HL-60 (cell line): ENCODE measurements at regions not wholly inside any gene's neighbourhood (a gene's known extent, or its start where the extent isn't known, plus 50 kb on each side); places are given as distances from the start of the nearest gene placed in this dataset.

Experiments used
- DNase-seq, 2 experiments: peaks; one replicate each; pipeline ENCODE4 v3.0.0-alpha.2; 2010 to 2020; ENCODE audit warnings: low read depth in 1 of 2, low spot score in 1 of 2
- H3K27ac ChIP-seq: fragments of 250-450 bp; sonication (Bioruptor Pico); replicated peaks from 2 replicates; pipeline ENCODE4 v1.5.1; 2020; ENCODE audit warnings: mild to moderate bottlenecking, moderate library complexity
- H3K27me3 ChIP-seq: fragments of 250-450 bp; sonication (Bioruptor Pico); 2 replicates; pipeline ENCODE4 v1.5.1; 2021; ENCODE audit warnings: mild to moderate bottlenecking, moderate library complexity; ENCODE audit not compliant: insufficient read depth, poor library complexity, severe bottlenecking
- H3K4me3 ChIP-seq: replicated peaks from 2 replicates; pipeline ENCODE4 v1.5.1; 2011; ENCODE audit warnings: mild to moderate bottlenecking, control low read depth, low read length; ENCODE audit not compliant: insufficient read depth
- GABPA ChIP-seq: IDR thresholded peaks from 2 replicates; pipeline ENCODE4 v1.6.1; 2012; ENCODE audit warnings: low read depth
- POLR2AphosphoS5 ChIP-seq: IDR thresholded peaks from 2 replicates; pipeline ENCODE4 v1.6.1; 2012; ENCODE audit warnings: low read depth
- SPI1 ChIP-seq: IDR thresholded peaks from 2 replicates; pipeline ENCODE4 v1.6.1; 2012; ENCODE audit warnings: low read depth, mild to moderate bottlenecking, borderline replicate concordance
- TF ChIP-seq, protein P1 (sequence below): IDR thresholded peaks from 2 replicates; pipeline ENCODE4 v1.6.1; 2012; ENCODE audit warnings: low read depth; ENCODE audit not compliant: insufficient replicate concordance
- TF ChIP-seq, protein P2 (sequence below): IDR thresholded peaks from one replicate; pipeline ENCODE4 v1.5.1; 2011; ENCODE audit warnings: low read length, control low read depth, inconsistent platforms; ENCODE audit not compliant: insufficient read depth

- H3K27me3 ChIP-seq = no peaks in the 10 kb centered on the region
- no peak overlapping the region for H3K27ac ChIP-seq
- no peak overlapping the region for H3K4me3 ChIP-seq
- DNase-seq = no peak
- TF ChIP-seq GABPA (no peak), POLR2AphosphoS5 (no peak), SPI1 (no peak)
- TF ChIP-seq, protein P1, sequence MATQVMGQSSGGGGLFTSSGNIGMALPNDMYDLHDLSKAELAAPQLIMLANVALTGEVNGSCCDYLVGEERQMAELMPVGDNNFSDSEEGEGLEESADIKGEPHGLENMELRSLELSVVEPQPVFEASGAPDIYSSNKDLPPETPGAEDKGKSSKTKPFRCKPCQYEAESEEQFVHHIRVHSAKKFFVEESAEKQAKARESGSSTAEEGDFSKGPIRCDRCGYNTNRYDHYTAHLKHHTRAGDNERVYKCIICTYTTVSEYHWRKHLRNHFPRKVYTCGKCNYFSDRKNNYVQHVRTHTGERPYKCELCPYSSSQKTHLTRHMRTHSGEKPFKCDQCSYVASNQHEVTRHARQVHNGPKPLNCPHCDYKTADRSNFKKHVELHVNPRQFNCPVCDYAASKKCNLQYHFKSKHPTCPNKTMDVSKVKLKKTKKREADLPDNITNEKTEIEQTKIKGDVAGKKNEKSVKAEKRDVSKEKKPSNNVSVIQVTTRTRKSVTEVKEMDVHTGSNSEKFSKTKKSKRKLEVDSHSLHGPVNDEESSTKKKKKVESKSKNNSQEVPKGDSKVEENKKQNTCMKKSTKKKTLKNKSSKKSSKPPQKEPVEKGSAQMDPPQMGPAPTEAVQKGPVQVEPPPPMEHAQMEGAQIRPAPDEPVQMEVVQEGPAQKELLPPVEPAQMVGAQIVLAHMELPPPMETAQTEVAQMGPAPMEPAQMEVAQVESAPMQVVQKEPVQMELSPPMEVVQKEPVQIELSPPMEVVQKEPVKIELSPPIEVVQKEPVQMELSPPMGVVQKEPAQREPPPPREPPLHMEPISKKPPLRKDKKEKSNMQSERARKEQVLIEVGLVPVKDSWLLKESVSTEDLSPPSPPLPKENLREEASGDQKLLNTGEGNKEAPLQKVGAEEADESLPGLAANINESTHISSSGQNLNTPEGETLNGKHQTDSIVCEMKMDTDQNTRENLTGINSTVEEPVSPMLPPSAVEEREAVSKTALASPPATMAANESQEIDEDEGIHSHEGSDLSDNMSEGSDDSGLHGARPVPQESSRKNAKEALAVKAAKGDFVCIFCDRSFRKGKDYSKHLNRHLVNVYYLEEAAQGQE = no peak
- TF ChIP-seq, protein P2, sequence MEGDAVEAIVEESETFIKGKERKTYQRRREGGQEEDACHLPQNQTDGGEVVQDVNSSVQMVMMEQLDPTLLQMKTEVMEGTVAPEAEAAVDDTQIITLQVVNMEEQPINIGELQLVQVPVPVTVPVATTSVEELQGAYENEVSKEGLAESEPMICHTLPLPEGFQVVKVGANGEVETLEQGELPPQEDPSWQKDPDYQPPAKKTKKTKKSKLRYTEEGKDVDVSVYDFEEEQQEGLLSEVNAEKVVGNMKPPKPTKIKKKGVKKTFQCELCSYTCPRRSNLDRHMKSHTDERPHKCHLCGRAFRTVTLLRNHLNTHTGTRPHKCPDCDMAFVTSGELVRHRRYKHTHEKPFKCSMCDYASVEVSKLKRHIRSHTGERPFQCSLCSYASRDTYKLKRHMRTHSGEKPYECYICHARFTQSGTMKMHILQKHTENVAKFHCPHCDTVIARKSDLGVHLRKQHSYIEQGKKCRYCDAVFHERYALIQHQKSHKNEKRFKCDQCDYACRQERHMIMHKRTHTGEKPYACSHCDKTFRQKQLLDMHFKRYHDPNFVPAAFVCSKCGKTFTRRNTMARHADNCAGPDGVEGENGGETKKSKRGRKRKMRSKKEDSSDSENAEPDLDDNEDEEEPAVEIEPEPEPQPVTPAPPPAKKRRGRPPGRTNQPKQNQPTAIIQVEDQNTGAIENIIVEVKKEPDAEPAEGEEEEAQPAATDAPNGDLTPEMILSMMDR = no peak
Observed at GRCh38 chr20:63086421-63087235, 79.9 kb upstream of the BHLHE23 start.

DNA sequence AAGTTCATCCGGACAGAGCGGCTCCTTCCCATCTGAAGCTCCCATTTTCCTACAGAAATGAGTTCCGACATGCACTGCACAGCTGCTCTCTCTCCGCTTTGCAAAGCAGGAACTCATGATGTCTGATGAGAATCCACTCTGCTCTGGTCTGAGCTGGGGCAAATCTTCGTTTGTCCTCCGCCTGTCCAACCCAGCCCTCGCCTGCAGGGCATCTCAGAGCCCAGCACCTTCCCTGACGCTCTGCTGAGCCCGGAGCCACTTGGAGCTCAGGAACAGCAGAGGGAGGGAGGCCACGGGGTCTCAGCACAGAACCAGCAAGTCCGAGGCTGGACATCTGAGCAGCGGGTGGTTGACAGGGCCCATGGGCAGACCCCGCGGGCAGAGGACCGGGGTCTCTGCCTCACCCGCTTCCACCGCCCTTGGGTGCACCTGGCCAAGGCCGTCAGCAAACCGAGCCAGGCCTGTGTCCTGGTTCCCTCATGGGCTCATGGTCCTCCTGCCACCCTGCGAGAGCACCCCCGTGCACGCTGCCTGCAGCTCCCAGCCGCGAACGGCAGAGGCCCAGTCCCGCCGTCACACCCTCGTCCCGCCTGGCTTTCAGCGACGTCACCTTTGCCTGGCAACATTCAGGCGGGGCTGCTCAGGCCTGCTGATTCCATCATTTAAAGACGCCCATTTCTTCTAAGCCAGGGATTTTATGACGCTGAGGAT, 78.5 kb upstream of the BHLHE23 start:
- TF ChIP-seq, protein P1 = no peak
- TF ChIP-seq GABPA = no peak
- TF ChIP-seq, protein P2 = no peak
- TF ChIP-seq POLR2AphosphoS5 = no peak
- TF ChIP-seq SPI1 = no peak
- DNase-seq = no peak
- H3K27me3 ChIP-seq = no peaks in the 10 kb centered on the region
- H3K4me3 ChIP-seq = no peak overlapping the region
- H3K27ac ChIP-seq = no peak overlapping the region

GRCh38 chr20:63084563-63084927, 77.8 kb upstream of the BHLHE23 start:
- no peak overlapping the region for H3K4me3 ChIP-seq
- H3K27me3 ChIP-seq = no peaks in the 10 kb centered on the region
- no peak overlapping the region for H3K27ac ChIP-seq
- no peak for TF ChIP-seq SPI1
- no peak for TF ChIP-seq POLR2AphosphoS5
- no peak for TF ChIP-seq GABPA
- TF ChIP-seq, protein P2 = no peak
- TF ChIP-seq, protein P1 = no peak
- no peak for DNase-seq
